ENCODE measurements at regions not wholly inside any gene's neighbourhood (a gene's known extent, or its start where the extent isn't known, plus 50 kb on each side); places are given as distances from the start of the nearest gene placed in this dataset.

DNA sequence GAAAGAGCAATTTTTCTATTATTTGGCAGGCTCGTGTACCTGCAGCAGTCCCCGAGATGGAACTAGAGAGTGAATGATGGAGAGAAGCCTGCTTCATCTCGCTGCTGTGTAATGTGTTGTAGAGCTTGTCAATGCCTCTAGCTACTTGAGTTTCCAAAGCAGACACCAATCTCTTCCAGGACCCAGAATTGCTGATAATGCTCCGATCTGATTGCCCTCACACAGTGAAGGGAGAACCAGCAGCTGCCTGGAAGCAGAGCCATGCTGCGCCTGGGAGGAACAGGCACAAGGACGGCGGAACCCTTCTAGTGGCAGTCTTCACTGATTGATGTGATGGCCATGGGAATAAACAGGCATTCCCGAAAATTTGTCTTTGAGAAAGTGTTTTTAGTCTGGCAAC is 288.0 kb downstream of the ICE1 start:
- POLR2A ChIA-PET, result no interaction called here
- no peak overlapping the region for H3K27ac Mint-ChIP-seq
- no peaks in the 10 kb centered on the region for H3K9me3 Mint-ChIP-seq (ENCODE audit: low read depth)
- DNase-seq, result no peak
- H3K4me3 Mint-ChIP-seq, result no peak overlapping the region
- CTCF ChIA-PET, result interaction anchor here (0.7 kb wide), 1 partner anchor 17 kb away, joined by 3 read pairs; no protein-coding TSS in a partner anchor
- intact Hi-C loops (cut with DNase I, micrococcal nuclease), result no loop called here
- ATAC-seq, result no peak
- H3K36me3 Mint-ChIP-seq (ENCODE audit: low read depth), result no peaks in the 10 kb centered on the region
- H3K4me1 Mint-ChIP-seq, result no peaks in the 10 kb centered on the region
- H3K27me3 Mint-ChIP-seq, result peaks cover 4% of the 10 kb centered on the region

DNA sequence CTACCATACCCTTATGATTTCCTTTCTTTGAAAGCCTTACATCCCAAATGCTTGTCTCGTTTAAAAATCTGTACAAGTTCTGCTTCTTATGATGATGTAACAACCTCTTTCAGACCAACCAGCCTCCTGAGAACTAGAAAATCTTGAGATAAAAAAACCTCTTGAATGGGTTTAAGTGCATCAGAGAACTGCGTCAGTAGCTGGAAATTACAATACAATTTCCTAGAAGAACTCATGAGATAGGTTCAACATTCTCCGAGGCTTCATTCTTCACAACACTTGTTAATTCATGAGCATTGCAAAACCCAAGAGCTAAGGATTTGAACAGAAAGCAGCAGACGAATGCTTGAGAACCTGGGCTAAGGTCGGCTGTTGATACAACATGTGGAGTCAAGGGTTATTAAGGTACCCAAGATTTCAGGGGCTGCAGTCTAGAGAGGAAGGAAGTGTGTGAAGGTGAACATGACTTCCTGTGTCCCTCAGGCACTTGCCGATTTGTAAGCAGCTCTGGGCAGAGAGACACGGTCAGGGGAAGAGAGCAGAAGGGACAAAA is 286.0 kb downstream of the ICE1 start:
- Mint-ChIP-seq H3K4me3 (no peak overlapping the region), H3K9me3 (ENCODE audit: low read depth) (no peaks in the 10 kb centered on the region), H3K4me1 (no peaks in the 10 kb centered on the region), H3K27ac (no peak overlapping the region), H3K27me3 (peaks cover 7% of the 10 kb centered on the region), H3K36me3 (ENCODE audit: low read depth) (no peaks in the 10 kb centered on the region)
- intact Hi-C loops (cut with DNase I, micrococcal nuclease), result loop anchor here in 1 of 2 experiments (10.0 kb wide), 1 partner anchor 214 kb away; no protein-coding TSS in a partner anchor
- ATAC-seq (no peak), DNase-seq (no peak)
- ChIA-PET CTCF (no interaction called here), POLR2A (no interaction called here)

DNA sequence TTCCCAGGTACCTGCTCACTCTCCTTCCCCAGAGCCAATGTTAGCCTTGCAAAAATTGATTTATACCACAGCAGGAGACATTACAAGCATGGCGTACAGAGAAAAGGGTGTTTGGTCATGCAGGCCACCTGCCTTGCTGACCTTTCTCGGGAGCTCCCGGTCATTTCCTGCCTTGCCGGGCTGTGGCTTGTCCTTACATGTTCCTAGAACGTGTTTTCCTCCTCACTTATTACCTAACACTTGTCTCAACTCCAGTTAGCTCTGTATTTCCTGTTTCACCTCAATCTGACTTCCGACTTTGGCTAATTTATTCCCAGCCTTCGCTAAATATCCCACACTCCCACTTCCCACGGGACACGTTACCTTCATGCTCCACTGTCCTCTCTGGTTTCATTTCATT is 282.5 kb downstream of the ICE1 start:
- ChIA-PET POLR2A (no interaction called here), CTCF (no interaction called here)
- H3K4me3 Mint-ChIP-seq, result no peak overlapping the region
- peaks cover 12% of the 10 kb centered on the region for H3K27me3 Mint-ChIP-seq
- ATAC-seq (no peak), DNase-seq (no peak)
- H3K4me1 Mint-ChIP-seq, result no peaks in the 10 kb centered on the region
- intact Hi-C loops (cut with DNase I, micrococcal nuclease), result loop anchor here in 1 of 2 experiments (10.0 kb wide), 1 partner anchor 210 kb away; no protein-coding TSS in a partner anchor
- no peak overlapping the region for H3K27ac Mint-ChIP-seq
- H3K9me3 Mint-ChIP-seq (ENCODE audit: low read depth), result no peaks in the 10 kb centered on the region
- H3K36me3 Mint-ChIP-seq (ENCODE audit: low read depth), result no peaks in the 10 kb centered on the region

DNA sequence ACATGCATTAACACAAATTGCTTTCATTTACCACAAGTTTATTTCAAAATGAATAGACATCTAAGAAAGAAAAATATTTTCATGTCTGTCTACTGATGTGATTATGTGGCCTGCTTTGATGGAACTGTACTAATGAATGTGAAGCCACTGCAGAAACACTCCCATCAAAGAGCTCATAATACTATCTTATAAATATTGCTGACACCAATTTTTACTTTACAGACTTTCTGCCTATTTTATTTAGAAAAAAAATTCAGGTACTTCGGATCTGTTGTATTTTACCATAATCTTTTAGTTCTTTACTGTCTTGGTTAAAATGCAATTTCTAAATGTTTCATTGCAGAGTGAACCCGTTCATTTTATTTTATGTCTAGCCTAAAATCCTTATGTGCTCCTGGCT is 281.9 kb downstream of the ICE1 start:
- Mint-ChIP-seq H3K27me3 (peaks cover 13% of the 10 kb centered on the region), H3K9me3 (ENCODE audit: low read depth) (no peaks in the 10 kb centered on the region), H3K4me1 (no peaks in the 10 kb centered on the region), H3K36me3 (ENCODE audit: low read depth) (no peaks in the 10 kb centered on the region), H3K27ac (no peak overlapping the region), H3K4me3 (no peak overlapping the region)
- POLR2A ChIA-PET, result no interaction called here
- ATAC-seq, result no peak
- no peak for DNase-seq
- intact Hi-C loops (cut with DNase I, micrococcal nuclease), result loop anchor here in 1 of 2 experiments (10.0 kb wide), 1 partner anchor 210 kb away; no protein-coding TSS in a partner anchor
- CTCF ChIA-PET, result interaction anchor here (0.7 kb wide), 1 partner anchor 207 kb away, joined by 4 read pairs; no protein-coding TSS in a partner anchor

DNA sequence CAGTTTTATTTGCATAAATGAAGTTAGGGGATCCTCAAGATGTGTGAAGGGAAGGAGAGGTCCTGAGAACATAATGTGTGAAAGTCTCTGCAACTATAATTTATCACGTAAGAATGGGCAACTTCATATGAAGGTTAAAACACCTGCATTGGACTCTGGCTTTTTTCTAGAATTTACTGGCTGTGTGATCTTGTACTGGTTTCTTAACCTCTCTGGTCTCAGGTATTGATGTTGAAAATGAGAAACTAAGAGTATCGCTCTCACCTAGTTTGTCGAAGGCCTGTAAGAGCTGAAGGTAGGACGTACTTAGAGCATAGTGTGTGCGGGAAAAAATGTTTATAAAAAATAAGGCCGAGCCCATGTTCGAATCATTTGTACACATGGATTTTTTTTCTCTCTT is 280.5 kb downstream of the ICE1 start:
- no peak for ATAC-seq
- H3K36me3 Mint-ChIP-seq (ENCODE audit: low read depth), result no peaks in the 10 kb centered on the region
- H3K4me3 Mint-ChIP-seq, result no peak overlapping the region

DNA sequence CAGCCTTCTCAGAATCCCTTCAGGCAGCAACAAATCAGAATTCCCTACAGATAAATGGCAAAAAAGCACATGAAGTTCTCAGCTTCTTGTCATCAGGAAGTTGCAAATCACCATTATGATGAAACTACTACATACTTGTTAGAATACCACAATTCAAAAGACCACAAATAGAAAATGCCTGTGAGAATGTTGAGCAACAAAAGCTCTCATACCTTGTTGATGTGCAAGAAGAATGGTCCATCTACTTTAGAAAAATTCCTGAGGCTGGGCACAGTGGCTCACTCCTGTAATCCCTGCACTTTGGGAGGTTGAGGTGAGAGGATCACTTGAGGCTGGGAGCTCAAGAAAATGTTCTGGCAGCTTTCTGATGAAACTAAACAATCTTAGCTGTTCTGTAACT is 278.1 kb downstream of the ICE1 start:
- ChIA-PET CTCF (no interaction called here), POLR2A (no interaction called here)
- DNase-seq (no peak), ATAC-seq (no peak)
- H3K9me3 Mint-ChIP-seq (ENCODE audit: low read depth), result no peaks in the 10 kb centered on the region
- no peak overlapping the region for H3K27ac Mint-ChIP-seq
- peaks cover 14% of the 10 kb centered on the region for H3K27me3 Mint-ChIP-seq
- H3K4me3 Mint-ChIP-seq, result no peak overlapping the region
- intact Hi-C loops (cut with DNase I, micrococcal nuclease), result loop anchor here in 1 of 2 experiments (10.0 kb wide), 1 partner anchor 206 kb away; no protein-coding TSS in a partner anchor
- no peaks in the 10 kb centered on the region for H3K36me3 Mint-ChIP-seq (ENCODE audit: low read depth)
- no peaks in the 10 kb centered on the region for H3K4me1 Mint-ChIP-seq

More for the DNA sequence above, 280.5 kb downstream of the ICE1 start:
- Mint-ChIP-seq H3K4me1 (no peaks in the 10 kb centered on the region), H3K27me3 (peaks cover 15% of the 10 kb centered on the region), H3K27ac (no peak overlapping the region), H3K9me3 (ENCODE audit: low read depth) (no peaks in the 10 kb centered on the region)
- ChIA-PET CTCF (no interaction called here), POLR2A (no interaction called here)
- intact Hi-C loops (cut with DNase I, micrococcal nuclease), result loop anchor here in 1 of 2 experiments (10.0 kb wide), 1 partner anchor 208 kb away; no protein-coding TSS in a partner anchor
- no peak for DNase-seq

DNA sequence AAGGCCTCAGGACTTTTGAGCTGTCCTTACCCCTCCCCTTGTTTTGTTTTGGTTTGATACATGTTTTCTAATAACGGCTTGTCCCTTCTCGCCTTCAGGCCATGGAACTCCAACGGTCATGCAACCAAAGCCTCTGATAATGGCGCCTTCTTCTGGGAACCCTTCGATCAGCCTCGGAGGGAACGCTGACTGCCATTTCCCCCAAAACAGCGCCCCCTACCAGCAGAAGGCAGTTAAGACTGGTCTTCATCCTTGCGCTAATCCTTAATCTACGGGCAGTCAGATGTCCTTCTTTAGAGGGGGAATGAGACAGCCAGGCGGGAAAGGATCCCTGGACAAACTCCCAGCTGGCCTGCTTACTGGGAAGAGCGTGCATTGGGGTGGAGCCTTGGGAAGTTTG is 276.6 kb downstream of the ICE1 start:
- Mint-ChIP-seq H3K27ac (no peak overlapping the region), H3K36me3 (ENCODE audit: low read depth) (no peaks in the 10 kb centered on the region), H3K4me1 (no peaks in the 10 kb centered on the region), H3K9me3 (ENCODE audit: low read depth) (no peaks in the 10 kb centered on the region), H3K27me3 (peaks cover 13% of the 10 kb centered on the region), H3K4me3 (no peak overlapping the region)
- ChIA-PET CTCF (no interaction called here), POLR2A (no interaction called here)
- DNase-seq, result no peak
- intact Hi-C loops (cut with DNase I, micrococcal nuclease), result no loop called here
- ATAC-seq, result no peak

DNA sequence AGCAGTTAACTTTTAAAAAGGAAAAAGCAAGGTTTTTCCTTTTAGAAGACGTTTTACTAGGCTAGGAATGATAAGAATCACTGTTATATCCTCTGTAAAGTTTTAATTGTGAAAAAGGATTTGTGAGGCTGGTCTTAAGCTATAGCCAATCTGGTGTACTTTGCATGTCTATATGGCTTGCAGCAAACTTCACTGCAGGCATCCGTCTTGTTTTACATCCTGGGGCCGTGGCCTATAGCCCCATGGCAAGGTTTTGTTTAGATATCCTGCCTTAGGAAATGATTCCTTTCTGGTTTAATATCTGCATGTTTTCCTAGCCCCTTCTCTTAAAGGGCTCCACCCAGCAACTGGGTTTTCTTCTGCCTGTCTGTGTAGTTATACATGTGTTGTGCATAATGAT is 272.8 kb downstream of the ICE1 start:
- Mint-ChIP-seq H3K4me3 (no peak overlapping the region), H3K9me3 (ENCODE audit: low read depth) (no peaks in the 10 kb centered on the region), H3K36me3 (ENCODE audit: low read depth) (no peaks in the 10 kb centered on the region), H3K27ac (no peak overlapping the region), H3K4me1 (no peaks in the 10 kb centered on the region), H3K27me3 (peaks cover 12% of the 10 kb centered on the region)
- ChIA-PET POLR2A (no interaction called here), CTCF (no interaction called here)
- intact Hi-C loops (cut with DNase I, micrococcal nuclease), result no loop called here
- no peak for DNase-seq
- ATAC-seq, result no peak

DNA sequence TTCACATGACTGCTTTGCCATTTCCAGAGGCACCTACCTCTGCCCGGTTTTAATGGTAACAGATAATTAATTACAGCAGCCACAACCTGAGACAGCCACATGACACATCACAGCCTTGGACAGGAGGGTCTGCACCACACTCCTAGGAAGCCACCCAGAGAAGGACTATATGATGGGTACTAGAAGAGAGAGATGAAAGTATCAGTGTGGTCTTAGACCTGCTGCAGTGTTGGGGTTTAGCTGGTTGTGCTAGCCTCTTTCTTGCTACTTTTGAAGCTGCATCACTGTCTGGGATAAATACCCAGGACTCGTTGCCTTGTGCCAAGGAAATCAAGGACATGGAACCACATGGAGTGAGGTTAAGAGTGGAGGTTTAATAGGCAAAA is 266.4 kb downstream of the ICE1 start:
- no peaks in the 10 kb centered on the region for H3K4me1 Mint-ChIP-seq
- CTCF ChIA-PET, result interaction anchor here (1.3 kb wide), 1 partner anchor 48 kb away, joined by 3 read pairs; no protein-coding TSS in a partner anchor
- peaks cover 19% of the 10 kb centered on the region for H3K27me3 Mint-ChIP-seq
- no peak for ATAC-seq
- POLR2A ChIA-PET, result no interaction called here
- H3K4me3 Mint-ChIP-seq, result no peak overlapping the region
- peaks cover 3% of the 10 kb centered on the region for H3K9me3 Mint-ChIP-seq (ENCODE audit: low read depth)
- intact Hi-C loops (cut with DNase I, micrococcal nuclease), result no loop called here
- DNase-seq, result no peak
- H3K36me3 Mint-ChIP-seq (ENCODE audit: low read depth), result no peaks in the 10 kb centered on the region
- H3K27ac Mint-ChIP-seq, result no peak overlapping the region

DNA sequence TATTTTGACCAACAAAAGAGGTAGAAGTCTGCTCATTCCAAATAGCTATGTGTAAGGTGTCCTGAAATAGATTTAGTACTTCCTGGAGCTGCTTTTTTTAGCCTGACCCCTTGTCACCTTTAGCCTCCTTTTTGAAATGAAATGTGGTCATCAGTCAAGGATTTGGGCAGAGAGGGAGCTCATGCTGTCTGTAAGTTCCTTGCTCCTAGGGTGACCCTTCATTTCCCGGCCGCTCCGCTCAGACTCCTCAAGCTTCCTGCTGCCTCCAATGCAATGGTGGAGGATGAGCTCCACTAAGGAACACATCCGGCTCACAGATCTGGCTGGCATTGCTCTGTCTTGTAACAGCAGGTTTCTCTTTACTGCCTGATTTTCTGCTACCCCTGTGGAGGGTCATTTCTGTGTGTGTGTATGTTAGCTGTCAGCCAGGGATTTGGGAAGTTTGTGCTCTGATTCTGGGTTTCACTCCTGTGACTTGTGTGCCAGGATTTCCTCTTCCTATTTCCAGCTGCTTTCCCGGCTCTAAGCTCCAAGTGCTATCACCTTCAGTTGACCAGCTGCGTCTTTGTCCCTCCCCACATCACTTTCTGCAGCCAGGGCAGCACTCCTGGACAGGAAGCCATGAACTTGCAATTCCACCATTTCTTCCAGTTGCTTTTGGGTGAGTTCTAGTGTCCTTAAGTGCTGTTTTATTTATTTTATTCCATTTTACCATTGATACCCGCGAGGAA is 265.9 kb downstream of the ICE1 start:
- DNase-seq (no peak), ATAC-seq (no peak)
- no peak overlapping the region for H3K27ac Mint-ChIP-seq
- no peaks in the 10 kb centered on the region for H3K36me3 Mint-ChIP-seq (ENCODE audit: low read depth)
- ChIA-PET POLR2A (no interaction called here), CTCF (interaction anchor here (1.3 kb wide), 1 partner anchor 47 kb away, joined by 3 read pairs; no protein-coding TSS in a partner anchor)
- H3K27me3 Mint-ChIP-seq, result peaks cover 17% of the 10 kb centered on the region
- H3K9me3 Mint-ChIP-seq (ENCODE audit: low read depth), result peaks cover 7% of the 10 kb centered on the region
- H3K4me3 Mint-ChIP-seq, result no peak overlapping the region
- no peaks in the 10 kb centered on the region for H3K4me1 Mint-ChIP-seq
- intact Hi-C loops (cut with DNase I, micrococcal nuclease), result no loop called here

DNA sequence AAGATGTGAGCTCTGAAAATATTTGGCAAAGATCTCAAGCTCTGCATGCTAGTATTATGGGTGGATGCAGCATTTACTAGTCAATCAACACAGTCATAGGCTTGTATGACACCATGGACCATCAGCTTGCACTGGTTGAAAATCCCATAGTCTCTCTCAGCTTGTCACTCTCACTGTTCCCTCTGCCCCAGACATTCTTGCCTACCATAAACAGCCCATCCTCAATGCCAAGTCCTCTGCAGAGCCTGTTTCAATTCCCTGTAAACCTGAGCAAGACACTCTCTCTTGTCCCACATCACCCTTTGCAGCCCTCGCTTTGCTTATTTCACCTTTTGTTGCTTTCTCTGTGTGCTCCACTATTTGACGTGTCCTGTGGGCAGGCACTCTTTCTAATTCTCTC is 264.6 kb downstream of the ICE1 start:
- intact Hi-C loops (cut with DNase I, micrococcal nuclease), result no loop called here
- peaks cover 11% of the 10 kb centered on the region for H3K9me3 Mint-ChIP-seq (ENCODE audit: low read depth)
- ATAC-seq, result no peak
- peaks cover 17% of the 10 kb centered on the region for H3K27me3 Mint-ChIP-seq
- no peak overlapping the region for H3K4me3 Mint-ChIP-seq
- DNase-seq, result no peak
- ChIA-PET POLR2A (no interaction called here), CTCF (interaction anchor here (0.6 kb wide), 1 partner anchor 11 kb away, joined by 4 read pairs; no protein-coding TSS in a partner anchor)
- no peak overlapping the region for H3K27ac Mint-ChIP-seq
- no peaks in the 10 kb centered on the region for H3K36me3 Mint-ChIP-seq (ENCODE audit: low read depth)
- no peaks in the 10 kb centered on the region for H3K4me1 Mint-ChIP-seq

DNA sequence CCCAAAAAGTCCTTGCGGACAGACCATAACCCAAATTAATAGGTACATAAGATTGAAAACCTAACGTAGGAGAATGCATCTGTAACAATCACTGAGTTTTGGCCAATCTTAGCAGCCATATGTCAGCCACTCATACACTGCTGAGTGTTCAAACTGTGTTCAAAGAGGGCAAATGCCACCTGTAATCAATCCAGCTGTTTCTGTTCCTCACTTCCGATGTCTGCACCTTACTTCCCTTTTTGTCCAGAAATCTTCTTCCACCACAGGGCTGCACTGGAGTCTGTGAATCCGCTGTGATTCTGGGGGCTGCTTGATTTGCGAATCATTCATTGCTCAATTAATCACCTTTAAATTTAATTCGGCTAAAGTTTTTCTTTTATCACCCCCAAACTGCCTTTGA is 263.9 kb downstream of the ICE1 start:
- CTCF ChIA-PET, result no interaction called here
- no peak for DNase-seq
- H3K27me3 Mint-ChIP-seq, result peaks cover 17% of the 10 kb centered on the region
- ATAC-seq, result no peak
- H3K4me3 Mint-ChIP-seq, result no peak overlapping the region
- H3K4me1 Mint-ChIP-seq, result no peaks in the 10 kb centered on the region
- H3K9me3 Mint-ChIP-seq (ENCODE audit: low read depth), result peaks cover 11% of the 10 kb centered on the region
- no peaks in the 10 kb centered on the region for H3K36me3 Mint-ChIP-seq (ENCODE audit: low read depth)
- H3K27ac Mint-ChIP-seq, result no peak overlapping the region
- POLR2A ChIA-PET, result no interaction called here
- intact Hi-C loops (cut with DNase I, micrococcal nuclease), result no loop called here

Data from activated CD4-positive, alpha-beta T cell treated with anti-CD3 and anti-CD28 coated beads for 36 hours (primary cell).